ENCODE measurements at regions not wholly inside any gene's neighbourhood (a gene's known extent, or its start where the extent isn't known, plus 50 kb on each side); places are given as distances from the start of the nearest gene placed in this dataset.

GRCh38 chr7:16027396-16027795, 340.9 kb upstream of the MEOX2 start:
- DNase-seq (ENCODE audit: extremely low read depth, low read depth), result no peak
- TF ChIP-seq CTCF (IDR thresholded peaks at IDR 0.05; ENCODE audit: low read depth, low read length), result no peak

GRCh38 chr7:16026253-16027020, 340.0 kb upstream of the MEOX2 start:
- no peak for TF ChIP-seq CTCF (IDR thresholded peaks at IDR 0.05; ENCODE audit: low read depth, low read length)
- DNase-seq (ENCODE audit: extremely low read depth, low read depth), result no peak

GRCh38 chr7:16025696-16026095, 339.2 kb upstream of the MEOX2 start:
- TF ChIP-seq CTCF (IDR thresholded peaks at IDR 0.05; ENCODE audit: low read depth, low read length), result no peak
- DNase-seq (ENCODE audit: extremely low read depth, low read depth), result no peak

GRCh38 chr7:16023503-16023902, 337.0 kb upstream of the MEOX2 start:
- no peak for TF ChIP-seq CTCF (IDR thresholded peaks at IDR 0.05; ENCODE audit: low read depth, low read length)
- DNase-seq (ENCODE audit: extremely low read depth, low read depth), result no peak

- no peak for TF ChIP-seq CTCF (IDR thresholded peaks at IDR 0.05; ENCODE audit: low read depth, low read length)
- no peak for DNase-seq (ENCODE audit: extremely low read depth, low read depth)
These were observed 336.6 kb upstream of the MEOX2 start for GRCh38 chr7:16023046-16023445.

- TF ChIP-seq CTCF (IDR thresholded peaks at IDR 0.05; ENCODE audit: low read depth, low read length), result no peak
- no peak for DNase-seq (ENCODE audit: extremely low read depth, low read depth)
These were observed 335.4 kb upstream of the MEOX2 start for GRCh38 chr7:16021851-16022250.

GRCh38 chr7:16015981-16016380, 329.5 kb upstream of the MEOX2 start:
- no peak for TF ChIP-seq CTCF (IDR thresholded peaks at IDR 0.05; ENCODE audit: low read depth, low read length)
- no peak for DNase-seq (ENCODE audit: extremely low read depth, low read depth)
